HEK293T (cell line): ENCODE measurements at regions not wholly inside any gene's neighbourhood (a gene's known extent, or its start where the extent isn't known, plus 50 kb on each side); places are given as distances from the start of the nearest gene placed in this dataset.

Experiments used
- FOXM1 ChIP-seq: fragments of 450-650 bp; IDR thresholded peaks from 2 replicates; pipeline ENCODE4 v1.6.1; 2017; ENCODE audit warnings: mild to moderate bottlenecking, borderline replicate concordance
- L3MBTL2 ChIP-seq: fragments of 450-650 bp; conservative IDR thresholded peaks from 2 replicates; pipeline ENCODE4 v1.6.1; 2016; ENCODE audit warnings: mild to moderate bottlenecking
- SUZ12 ChIP-seq: fragments of 450-650 bp; IDR thresholded peaks from 2 replicates; pipeline ENCODE4 v1.6.1; 2016; ENCODE audit warnings: mild to moderate bottlenecking

GRCh38 chr1:238023137-238023536, 132.4 kb upstream of the ZP4 start:
- TF ChIP-seq L3MBTL2 (no peak), SUZ12 (no peak), FOXM1 (no peak)
